ENCODE measurements at regions not wholly inside any gene's neighbourhood (a gene's known extent, or its start where the extent isn't known, plus 50 kb on each side); places are given as distances from the start of the nearest gene placed in this dataset.

DNA sequence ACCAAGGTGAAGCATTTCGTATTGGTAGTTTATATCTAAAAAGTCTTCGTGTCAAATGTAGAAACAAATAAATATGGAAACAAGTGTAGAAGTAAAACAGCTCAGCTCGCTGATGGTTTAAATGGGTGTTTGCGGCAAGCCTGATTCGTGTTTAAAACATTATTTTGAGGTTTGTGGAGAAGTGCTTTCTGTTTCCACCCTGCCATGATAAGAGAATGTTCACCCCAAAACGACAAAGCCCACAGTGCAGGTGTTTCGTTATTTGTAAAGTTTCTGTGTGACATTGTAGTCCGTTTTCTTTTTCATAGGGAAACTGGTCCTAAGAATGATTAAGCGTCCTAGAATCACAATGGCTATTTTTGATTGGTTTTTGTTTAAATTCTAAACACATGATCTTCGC lies 316.2 kb upstream of the SHH start:
- H2AFZ ChIP-seq: no peak overlapping the region
- no peak overlapping the region for H3K4me3 ChIP-seq
- H3K27me3 ChIP-seq (ENCODE audit: insufficient read depth): no peaks in the 10 kb centered on the region
- H3K79me2 ChIP-seq (replicated peaks; ENCODE audit: insufficient read depth): no peaks in the 10 kb centered on the region
- ATAC-seq (no peak), DNase-seq (ENCODE audit: low spot score) (no peak)
- H3K9me3 Mint-ChIP-seq: no peaks in the 10 kb centered on the region
- no peaks in the 10 kb centered on the region for H3K9me2 ChIP-seq (ENCODE audit: insufficient read depth)
- H3K4me2 ChIP-seq: no peak overlapping the region
- H3K36me3 ChIP-seq (ENCODE audit: insufficient read depth): no peaks in the 10 kb centered on the region
- H3K27ac Mint-ChIP-seq: no peak overlapping the region
- H3K4me1 Mint-ChIP-seq: 0 out of 3 replicates have a peak, but pooled peaks cover 2% of the 10 kb centered on the region
- H3K27me3 Mint-ChIP-seq (ENCODE audit: insufficient read depth, low read depth, poor library complexity): peaks cover 3% of the 10 kb centered on the region
- H3F3A ChIP-seq (replicated peaks; ENCODE audit: low read depth): no peaks in the 10 kb centered on the region
- no peaks in the 10 kb centered on the region for H3K4me1 ChIP-seq (ENCODE audit: insufficient read depth)
- no peak for TF ChIP-seq POLR2AphosphoS5 (IDR thresholded peaks at IDR 0.05; ENCODE audit: low read depth)
- TF ChIP-seq, protein P1, sequence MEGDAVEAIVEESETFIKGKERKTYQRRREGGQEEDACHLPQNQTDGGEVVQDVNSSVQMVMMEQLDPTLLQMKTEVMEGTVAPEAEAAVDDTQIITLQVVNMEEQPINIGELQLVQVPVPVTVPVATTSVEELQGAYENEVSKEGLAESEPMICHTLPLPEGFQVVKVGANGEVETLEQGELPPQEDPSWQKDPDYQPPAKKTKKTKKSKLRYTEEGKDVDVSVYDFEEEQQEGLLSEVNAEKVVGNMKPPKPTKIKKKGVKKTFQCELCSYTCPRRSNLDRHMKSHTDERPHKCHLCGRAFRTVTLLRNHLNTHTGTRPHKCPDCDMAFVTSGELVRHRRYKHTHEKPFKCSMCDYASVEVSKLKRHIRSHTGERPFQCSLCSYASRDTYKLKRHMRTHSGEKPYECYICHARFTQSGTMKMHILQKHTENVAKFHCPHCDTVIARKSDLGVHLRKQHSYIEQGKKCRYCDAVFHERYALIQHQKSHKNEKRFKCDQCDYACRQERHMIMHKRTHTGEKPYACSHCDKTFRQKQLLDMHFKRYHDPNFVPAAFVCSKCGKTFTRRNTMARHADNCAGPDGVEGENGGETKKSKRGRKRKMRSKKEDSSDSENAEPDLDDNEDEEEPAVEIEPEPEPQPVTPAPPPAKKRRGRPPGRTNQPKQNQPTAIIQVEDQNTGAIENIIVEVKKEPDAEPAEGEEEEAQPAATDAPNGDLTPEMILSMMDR (conservative IDR thresholded peaks at IDR 0.05; ENCODE audit: low read depth in 2 of 2): no peak
- no peak for TF ChIP-seq NANOG (IDR thresholded peaks at IDR 0.05; ENCODE audit: borderline replicate concordance)
- no peak for TF ChIP-seq STAT1 (IDR thresholded peaks at IDR 0.05; ENCODE audit: unreplicated experiment)
- TF ChIP-seq ZNF331 (CRISPR knock-in tag; IDR thresholded peaks at IDR 0.05; ENCODE audit: low read depth): no peak
- no peak for TF ChIP-seq EZH2 (IDR thresholded peaks at IDR 0.05; ENCODE audit: low read depth, unreplicated experiment)
- no peak for TF ChIP-seq EZH2phosphoT487 (IDR thresholded peaks at IDR 0.05; ENCODE audit: unreplicated experiment)
- TF ChIP-seq, protein P2, sequence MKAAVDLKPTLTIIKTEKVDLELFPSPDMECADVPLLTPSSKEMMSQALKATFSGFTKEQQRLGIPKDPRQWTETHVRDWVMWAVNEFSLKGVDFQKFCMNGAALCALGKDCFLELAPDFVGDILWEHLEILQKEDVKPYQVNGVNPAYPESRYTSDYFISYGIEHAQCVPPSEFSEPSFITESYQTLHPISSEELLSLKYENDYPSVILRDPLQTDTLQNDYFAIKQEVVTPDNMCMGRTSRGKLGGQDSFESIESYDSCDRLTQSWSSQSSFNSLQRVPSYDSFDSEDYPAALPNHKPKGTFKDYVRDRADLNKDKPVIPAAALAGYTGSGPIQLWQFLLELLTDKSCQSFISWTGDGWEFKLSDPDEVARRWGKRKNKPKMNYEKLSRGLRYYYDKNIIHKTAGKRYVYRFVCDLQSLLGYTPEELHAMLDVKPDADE (IDR thresholded peaks at IDR 0.05): no peak
- TF ChIP-seq, protein P3, sequence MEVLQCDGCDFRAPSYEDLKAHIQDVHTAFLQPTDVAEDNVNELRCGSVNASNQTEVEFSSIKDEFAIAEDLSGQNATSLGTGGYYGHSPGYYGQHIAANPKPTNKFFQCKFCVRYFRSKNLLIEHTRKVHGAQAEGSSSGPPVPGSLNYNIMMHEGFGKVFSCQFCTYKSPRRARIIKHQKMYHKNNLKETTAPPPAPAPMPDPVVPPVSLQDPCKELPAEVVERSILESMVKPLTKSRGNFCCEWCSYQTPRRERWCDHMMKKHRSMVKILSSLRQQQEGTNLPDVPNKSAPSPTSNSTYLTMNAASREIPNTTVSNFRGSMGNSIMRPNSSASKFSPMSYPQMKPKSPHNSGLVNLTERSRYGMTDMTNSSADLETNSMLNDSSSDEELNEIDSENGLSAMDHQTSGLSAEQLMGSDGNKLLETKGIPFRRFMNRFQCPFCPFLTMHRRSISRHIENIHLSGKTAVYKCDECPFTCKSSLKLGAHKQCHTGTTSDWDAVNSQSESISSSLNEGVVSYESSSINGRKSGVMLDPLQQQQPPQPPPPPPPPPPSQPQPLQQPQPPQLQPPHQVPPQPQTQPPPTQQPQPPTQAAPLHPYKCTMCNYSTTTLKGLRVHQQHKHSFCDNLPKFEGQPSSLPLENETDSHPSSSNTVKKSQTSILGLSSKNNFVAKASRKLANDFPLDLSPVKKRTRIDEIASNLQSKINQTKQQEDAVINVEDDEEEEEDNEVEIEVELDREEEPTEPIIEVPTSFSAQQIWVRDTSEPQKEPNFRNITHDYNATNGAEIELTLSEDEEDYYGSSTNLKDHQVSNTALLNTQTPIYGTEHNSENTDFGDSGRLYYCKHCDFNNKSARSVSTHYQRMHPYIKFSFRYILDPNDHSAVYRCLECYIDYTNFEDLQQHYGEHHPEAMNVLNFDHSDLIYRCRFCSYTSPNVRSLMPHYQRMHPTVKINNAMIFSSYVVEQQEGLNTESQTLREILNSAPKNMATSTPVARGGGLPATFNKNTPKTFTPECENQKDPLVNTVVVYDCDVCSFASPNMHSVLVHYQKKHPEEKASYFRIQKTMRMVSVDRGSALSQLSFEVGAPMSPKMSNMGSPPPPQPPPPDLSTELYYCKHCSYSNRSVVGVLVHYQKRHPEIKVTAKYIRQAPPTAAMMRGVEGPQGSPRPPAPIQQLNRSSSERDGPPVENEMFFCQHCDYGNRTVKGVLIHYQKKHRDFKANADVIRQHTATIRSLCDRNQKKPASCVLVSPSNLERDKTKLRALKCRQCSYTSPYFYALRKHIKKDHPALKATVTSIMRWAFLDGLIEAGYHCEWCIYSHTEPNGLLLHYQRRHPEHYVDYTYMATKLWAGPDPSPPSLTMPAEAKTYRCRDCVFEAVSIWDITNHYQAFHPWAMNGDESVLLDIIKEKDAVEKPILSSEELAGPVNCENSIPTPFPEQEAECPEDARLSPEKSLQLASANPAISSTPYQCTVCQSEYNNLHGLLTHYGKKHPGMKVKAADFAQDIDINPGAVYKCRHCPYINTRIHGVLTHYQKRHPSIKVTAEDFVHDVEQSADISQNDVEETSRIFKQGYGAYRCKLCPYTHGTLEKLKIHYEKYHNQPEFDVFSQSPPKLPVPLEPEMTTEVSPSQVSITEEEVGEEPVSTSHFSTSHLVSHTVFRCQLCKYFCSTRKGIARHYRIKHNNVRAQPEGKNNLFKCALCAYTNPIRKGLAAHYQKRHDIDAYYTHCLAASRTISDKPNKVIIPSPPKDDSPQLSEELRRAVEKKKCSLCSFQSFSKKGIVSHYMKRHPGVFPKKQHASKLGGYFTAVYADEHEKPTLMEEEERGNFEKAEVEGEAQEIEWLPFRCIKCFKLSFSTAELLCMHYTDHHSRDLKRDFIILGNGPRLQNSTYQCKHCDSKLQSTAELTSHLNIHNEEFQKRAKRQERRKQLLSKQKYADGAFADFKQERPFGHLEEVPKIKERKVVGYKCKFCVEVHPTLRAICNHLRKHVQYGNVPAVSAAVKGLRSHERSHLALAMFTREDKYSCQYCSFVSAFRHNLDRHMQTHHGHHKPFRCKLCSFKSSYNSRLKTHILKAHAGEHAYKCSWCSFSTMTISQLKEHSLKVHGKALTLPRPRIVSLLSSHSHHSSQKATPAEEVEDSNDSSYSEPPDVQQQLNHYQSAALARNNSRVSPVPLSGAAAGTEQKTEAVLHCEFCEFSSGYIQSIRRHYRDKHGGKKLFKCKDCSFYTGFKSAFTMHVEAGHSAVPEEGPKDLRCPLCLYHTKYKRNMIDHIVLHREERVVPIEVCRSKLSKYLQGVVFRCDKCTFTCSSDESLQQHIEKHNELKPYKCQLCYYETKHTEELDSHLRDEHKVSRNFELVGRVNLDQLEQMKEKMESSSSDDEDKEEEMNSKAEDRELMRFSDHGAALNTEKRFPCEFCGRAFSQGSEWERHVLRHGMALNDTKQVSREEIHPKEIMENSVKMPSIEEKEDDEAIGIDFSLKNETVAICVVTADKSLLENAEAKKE (CRISPR knock-in tag; IDR thresholded peaks at IDR 0.05): no peak
- TF ChIP-seq, protein P4, sequence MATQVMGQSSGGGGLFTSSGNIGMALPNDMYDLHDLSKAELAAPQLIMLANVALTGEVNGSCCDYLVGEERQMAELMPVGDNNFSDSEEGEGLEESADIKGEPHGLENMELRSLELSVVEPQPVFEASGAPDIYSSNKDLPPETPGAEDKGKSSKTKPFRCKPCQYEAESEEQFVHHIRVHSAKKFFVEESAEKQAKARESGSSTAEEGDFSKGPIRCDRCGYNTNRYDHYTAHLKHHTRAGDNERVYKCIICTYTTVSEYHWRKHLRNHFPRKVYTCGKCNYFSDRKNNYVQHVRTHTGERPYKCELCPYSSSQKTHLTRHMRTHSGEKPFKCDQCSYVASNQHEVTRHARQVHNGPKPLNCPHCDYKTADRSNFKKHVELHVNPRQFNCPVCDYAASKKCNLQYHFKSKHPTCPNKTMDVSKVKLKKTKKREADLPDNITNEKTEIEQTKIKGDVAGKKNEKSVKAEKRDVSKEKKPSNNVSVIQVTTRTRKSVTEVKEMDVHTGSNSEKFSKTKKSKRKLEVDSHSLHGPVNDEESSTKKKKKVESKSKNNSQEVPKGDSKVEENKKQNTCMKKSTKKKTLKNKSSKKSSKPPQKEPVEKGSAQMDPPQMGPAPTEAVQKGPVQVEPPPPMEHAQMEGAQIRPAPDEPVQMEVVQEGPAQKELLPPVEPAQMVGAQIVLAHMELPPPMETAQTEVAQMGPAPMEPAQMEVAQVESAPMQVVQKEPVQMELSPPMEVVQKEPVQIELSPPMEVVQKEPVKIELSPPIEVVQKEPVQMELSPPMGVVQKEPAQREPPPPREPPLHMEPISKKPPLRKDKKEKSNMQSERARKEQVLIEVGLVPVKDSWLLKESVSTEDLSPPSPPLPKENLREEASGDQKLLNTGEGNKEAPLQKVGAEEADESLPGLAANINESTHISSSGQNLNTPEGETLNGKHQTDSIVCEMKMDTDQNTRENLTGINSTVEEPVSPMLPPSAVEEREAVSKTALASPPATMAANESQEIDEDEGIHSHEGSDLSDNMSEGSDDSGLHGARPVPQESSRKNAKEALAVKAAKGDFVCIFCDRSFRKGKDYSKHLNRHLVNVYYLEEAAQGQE (IDR thresholded peaks at IDR 0.05; ENCODE audit: unreplicated experiment): no peak
- no peak for TF ChIP-seq JUNB (IDR thresholded peaks at IDR 0.05; ENCODE audit: unreplicated experiment)
- no peak for TF ChIP-seq ZNF114 (CRISPR knock-in tag; IDR thresholded peaks at IDR 0.05)
- TF ChIP-seq CREB1 (CRISPR knock-in tag; IDR thresholded peaks at IDR 0.05; ENCODE audit: low read depth): no peak
- no peak overlapping the region for H3K27ac ChIP-seq (ENCODE audit: low read depth)
- no peaks in the 10 kb centered on the region for H4K20me1 ChIP-seq (replicated peaks; ENCODE audit: insufficient read depth)
- H3K36me3 Mint-ChIP-seq (ENCODE audit: low read depth): no peaks in the 10 kb centered on the region
- no peak overlapping the region for H3K4me3 Mint-ChIP-seq

Data from GM23338 (cell line).